OCI-LY7 (cell line): ENCODE measurements at regions not wholly inside any gene's neighbourhood (a gene's known extent, or its start where the extent isn't known, plus 50 kb on each side); places are given as distances from the start of the nearest gene placed in this dataset.

ENCODE experiments used
- BruUV-seq: library from RNA; stranded (reverse); fragments of 400-500 nt; replicated peaks from 2 replicates; lab custom pipeline; 2021; lab: Mats Ljungman, UMichigan
- CTCF ChIA-PET: fragments of 300-600 bp; sonication (Branson Sonifier 250); formaldehyde crosslinking; loops from one replicate; lab custom pipeline; 2022; ENCODE audit warnings: antibody characterized with exemption; ENCODE audit not compliant: unreplicated experiment; lab: Charles Lee
- POLR2A ChIA-PET: fragments of 300-600 bp; sonication (Branson Sonifier 250); formaldehyde crosslinking; loops from one replicate; lab custom pipeline; 2022; ENCODE audit warnings: antibody characterized with exemption; lab: Charles Lee
- DNase-seq: peaks from one replicate; pipeline ENCODE4 v3.0.0-alpha.2; 2015; ENCODE audit warnings: low spot score
- H2AFZ ChIP-seq: fragments of 200-600 bp; sonication (generic), shearing (Covaris generic); 2 replicates; pipeline ENCODE4 v1.6.1; 2014; ENCODE audit warnings: mild to moderate bottlenecking, antibody characterized with exemption, low read length, moderate library complexity
- H3K27ac ChIP-seq: fragments of 200-600 bp; sonication (generic); 2 replicates; pipeline ENCODE4 v1.5.1; 2014; ENCODE audit warnings: mixed run types, low read depth, mild to moderate bottlenecking, moderate library complexity, low read length, inconsistent platforms; ENCODE audit not compliant: poor library complexity, severe bottlenecking
- H3K36me3 ChIP-seq: fragments of 200-600 bp; sonication (generic); 2 replicates; pipeline ENCODE4 v1.6.1; 2014; ENCODE audit warnings: mild to moderate bottlenecking, antibody characterized with exemption, low read length, moderate library complexity, mixed read lengths; ENCODE audit not compliant: insufficient read depth
- H3K4me1 ChIP-seq: fragments of 200-600 bp; sonication (generic); 2 replicates; pipeline ENCODE4 v1.5.1; 2014; ENCODE audit warnings: mild to moderate bottlenecking, low read length; ENCODE audit not compliant: insufficient read depth, poor library complexity, severe bottlenecking
- H3K4me2 ChIP-seq: fragments of 200-600 bp; sonication (generic); 2 replicates; pipeline ENCODE4 v1.6.1; 2014; ENCODE audit warnings: mild to moderate bottlenecking, low read length
- H3K4me3 ChIP-seq: fragments of 200-600 bp; sonication (generic); 2 replicates; pipeline ENCODE4 v1.5.1; 2014; ENCODE audit warnings: mild to moderate bottlenecking, low read depth, low read length; ENCODE audit not compliant: poor library complexity, severe bottlenecking
- H3K79me2 ChIP-seq: fragments of 200-600 bp; sonication (generic); 2 replicates; pipeline ENCODE4 v1.6.1; 2016; ENCODE audit warnings: low read depth, mild to moderate bottlenecking, low read length, moderate library complexity, mixed read lengths; ENCODE audit not compliant: insufficient read depth
- H3K9me2 ChIP-seq: fragments of 200-600 bp; sonication (generic); 2 replicates; pipeline ENCODE4 v1.6.1; 2016; ENCODE audit warnings: mild to moderate bottlenecking, low read length, mixed read lengths; ENCODE audit not compliant: insufficient read depth
- H3K9me3 ChIP-seq: fragments of 200-600 bp; sonication (generic); 2 replicates; pipeline ENCODE4 v1.6.1; 2014; ENCODE audit warnings: mild to moderate bottlenecking, mixed run types, low read length, mixed read lengths
- H4K20me1 ChIP-seq: fragments of 200-600 bp; sonication (generic); 2 replicates; pipeline ENCODE4 v1.6.1; 2014; ENCODE audit warnings: mild to moderate bottlenecking, antibody characterized with exemption, low read length, moderate library complexity, mixed read lengths; ENCODE audit not compliant: insufficient read depth
- EZH2phosphoT487 ChIP-seq: fragments of 200-600 bp; sonication (generic); IDR thresholded peaks from 2 replicates; pipeline ENCODE4 v1.6.1; 2018; ENCODE audit warnings: low read depth, borderline replicate concordance, mild to moderate bottlenecking, mixed run types, antibody characterized with exemption, low read length, moderate library complexity, mixed read lengths
- intact Hi-C: fragments of 100-400 bp; cut with micrococcal nuclease; formaldehyde crosslinking; loops from one replicate; pipeline ENCODE4 v1.10.0; 2022; ENCODE audit not compliant: unreplicated experiment
- TF ChIP-seq, protein P1 (sequence below): fragments of 200-600 bp; sonication (generic); conservative IDR thresholded peaks from 2 replicates; pipeline ENCODE4 v1.5.1; 2014; ENCODE audit warnings: mild to moderate bottlenecking, antibody characterized with exemption, low read length, moderate library complexity, mixed read lengths

DNA sequence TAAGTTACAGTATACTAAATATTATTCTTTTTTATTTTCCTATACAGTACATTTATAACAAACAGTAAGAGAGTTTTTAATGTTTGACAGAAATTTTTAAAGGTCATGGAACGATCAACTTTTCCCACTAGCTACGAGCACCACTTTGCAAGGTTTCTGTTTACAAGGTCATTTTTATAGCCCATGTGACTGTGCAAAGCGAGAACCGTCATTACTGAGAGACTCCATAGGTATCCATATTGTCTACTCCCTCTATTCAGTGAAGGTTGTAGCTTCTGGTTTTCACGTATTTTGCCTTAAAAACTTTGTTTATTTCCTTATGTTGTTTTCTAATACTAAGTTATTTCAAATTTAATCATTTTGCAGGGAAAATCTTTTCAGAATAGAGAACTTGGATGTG is 186.3 kb upstream of the RGMB start:
- ChIA-PET POLR2A (no interaction called here), CTCF (no interaction called here)
- Histone ChIP-seq H3K79me2 (no peaks in the 10 kb centered on the region), H3K27ac (no peak overlapping the region), H3K4me1 (no peaks in the 10 kb centered on the region), H3K36me3 (no peaks in the 10 kb centered on the region), H3K4me2 (no peak overlapping the region), H2AFZ (no peak overlapping the region), H4K20me1 (no peaks in the 10 kb centered on the region), H3K9me3 (no peaks in the 10 kb centered on the region), H3K9me2 (no peaks in the 10 kb centered on the region; the same call in 1 of the 2 replicates), H3K4me3 (no peak overlapping the region)
- no peak for DNase-seq
- TF ChIP-seq EZH2phosphoT487: no peak
- TF ChIP-seq, protein P1, sequence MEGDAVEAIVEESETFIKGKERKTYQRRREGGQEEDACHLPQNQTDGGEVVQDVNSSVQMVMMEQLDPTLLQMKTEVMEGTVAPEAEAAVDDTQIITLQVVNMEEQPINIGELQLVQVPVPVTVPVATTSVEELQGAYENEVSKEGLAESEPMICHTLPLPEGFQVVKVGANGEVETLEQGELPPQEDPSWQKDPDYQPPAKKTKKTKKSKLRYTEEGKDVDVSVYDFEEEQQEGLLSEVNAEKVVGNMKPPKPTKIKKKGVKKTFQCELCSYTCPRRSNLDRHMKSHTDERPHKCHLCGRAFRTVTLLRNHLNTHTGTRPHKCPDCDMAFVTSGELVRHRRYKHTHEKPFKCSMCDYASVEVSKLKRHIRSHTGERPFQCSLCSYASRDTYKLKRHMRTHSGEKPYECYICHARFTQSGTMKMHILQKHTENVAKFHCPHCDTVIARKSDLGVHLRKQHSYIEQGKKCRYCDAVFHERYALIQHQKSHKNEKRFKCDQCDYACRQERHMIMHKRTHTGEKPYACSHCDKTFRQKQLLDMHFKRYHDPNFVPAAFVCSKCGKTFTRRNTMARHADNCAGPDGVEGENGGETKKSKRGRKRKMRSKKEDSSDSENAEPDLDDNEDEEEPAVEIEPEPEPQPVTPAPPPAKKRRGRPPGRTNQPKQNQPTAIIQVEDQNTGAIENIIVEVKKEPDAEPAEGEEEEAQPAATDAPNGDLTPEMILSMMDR: no peak
- intact Hi-C loops: no loop called here
- BruUV-seq: no TSS peak

DNA sequence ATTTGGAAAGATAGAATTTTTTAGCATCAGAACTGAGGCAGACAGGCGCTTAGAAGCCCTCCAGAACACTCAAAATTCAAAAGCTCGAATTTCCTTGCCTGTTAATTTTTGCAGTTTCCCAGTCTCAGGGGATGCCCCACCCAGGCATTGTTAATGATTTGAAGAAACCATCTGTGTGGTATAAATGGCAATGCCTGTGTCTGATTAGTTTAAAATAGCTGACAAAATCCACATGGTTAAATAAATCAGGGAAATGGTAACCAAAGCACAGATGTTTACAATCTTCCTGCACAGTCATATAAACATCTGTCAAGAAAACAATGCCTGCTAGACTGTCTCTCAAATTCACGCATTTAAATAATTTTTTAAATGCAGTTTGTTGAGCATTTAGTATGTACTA is 185.2 kb upstream of the RGMB start:
- BruUV-seq: no TSS peak
- Histone ChIP-seq H3K4me3 (no peak overlapping the region), H3K9me3 (no peaks in the 10 kb centered on the region), H4K20me1 (no peaks in the 10 kb centered on the region), H3K4me2 (no peak overlapping the region), H3K4me1 (no peaks in the 10 kb centered on the region), H2AFZ (no peak overlapping the region), H3K79me2 (no peaks in the 10 kb centered on the region), H3K36me3 (no peaks in the 10 kb centered on the region), H3K27ac (no peak overlapping the region), H3K9me2 (no peaks in the 10 kb centered on the region; the same call in 1 of the 2 replicates)
- intact Hi-C loops: no loop called here
- DNase-seq: no peak
- ChIA-PET POLR2A (no interaction called here), CTCF (no interaction called here)
- TF ChIP-seq EZH2phosphoT487: no peak
- TF ChIP-seq, protein P1: no peak

DNA sequence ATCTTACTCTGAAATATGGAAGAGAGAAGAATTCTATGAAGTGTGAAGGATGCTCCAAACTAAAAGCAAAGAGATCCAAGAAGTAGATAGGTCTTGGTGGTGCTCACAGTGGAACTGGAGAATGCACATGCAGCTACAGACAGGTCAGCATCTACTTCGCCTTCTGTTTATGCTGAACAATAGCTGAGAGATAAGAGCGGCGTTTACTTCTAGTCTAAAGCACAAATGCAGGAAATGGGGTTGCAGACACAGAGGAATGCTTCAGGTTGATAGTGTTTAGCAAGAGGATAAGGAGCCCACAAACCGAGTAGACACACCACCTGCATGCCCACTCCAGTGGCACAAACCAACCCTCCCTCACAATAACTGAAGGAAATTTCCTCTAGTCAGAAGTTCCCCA is 180.0 kb upstream of the RGMB start:
- BruUV-seq: no TSS peak

More for the DNA sequence above, 180.0 kb upstream of the RGMB start:
- no peak for DNase-seq
- Histone ChIP-seq H3K79me2 (no peaks in the 10 kb centered on the region), H3K4me2 (no peak overlapping the region), H3K4me1 (no peaks in the 10 kb centered on the region), H3K4me3 (no peak overlapping the region), H3K27ac (no peak overlapping the region), H4K20me1 (no peaks in the 10 kb centered on the region), H2AFZ (no peak overlapping the region), H3K9me2 (no peaks in the 10 kb centered on the region), H3K36me3 (no peaks in the 10 kb centered on the region), H3K9me3 (no peaks in the 10 kb centered on the region)
- POLR2A ChIA-PET: interaction anchor here (0.8 kb wide), 1 partner anchor 306 kb away, joined by 3 read pairs; no protein-coding TSS in a partner anchor
- TF ChIP-seq, protein P1: no peak
- no peak for TF ChIP-seq EZH2phosphoT487
- intact Hi-C loops: no loop called here
- CTCF ChIA-PET: no interaction called here
